EH (cell line): ENCODE measurements at regions not wholly inside any gene's neighbourhood (a gene's known extent, or its start where the extent isn't known, plus 50 kb on each side); places are given as distances from the start of the nearest gene placed in this dataset.
"Not testable (repeated sequence)": the region's sequence is repeated elsewhere in the genome, so short reads cannot be mapped to it uniquely, and the experiment has no call there.

ENCODE experiments used
- DNase-seq: peaks from one replicate; pipeline ENCODE4 v3.0.0-alpha.2; 2015; ENCODE audit warnings: low read depth

DNA sequence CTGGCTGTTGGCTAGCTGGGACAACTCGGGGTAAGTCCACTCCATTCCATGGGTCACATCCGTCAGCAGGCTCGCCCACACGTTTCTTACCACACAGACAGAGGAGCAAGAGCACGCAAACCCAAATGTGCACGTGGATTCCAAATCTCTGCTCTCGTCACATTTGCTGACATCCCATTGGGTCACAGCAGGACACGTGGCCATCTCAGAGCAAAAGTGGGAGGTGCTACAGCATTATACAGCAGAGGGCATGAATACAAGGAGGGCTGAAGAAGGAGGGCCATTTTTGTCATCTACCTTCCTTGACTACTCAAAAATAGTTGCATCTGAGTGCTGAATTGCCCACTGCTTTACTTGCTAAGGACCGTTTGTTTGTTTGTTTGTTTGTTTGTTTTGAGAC lies 84.7 kb downstream of the RBBP6 start:
- no peak for DNase-seq

DNA sequence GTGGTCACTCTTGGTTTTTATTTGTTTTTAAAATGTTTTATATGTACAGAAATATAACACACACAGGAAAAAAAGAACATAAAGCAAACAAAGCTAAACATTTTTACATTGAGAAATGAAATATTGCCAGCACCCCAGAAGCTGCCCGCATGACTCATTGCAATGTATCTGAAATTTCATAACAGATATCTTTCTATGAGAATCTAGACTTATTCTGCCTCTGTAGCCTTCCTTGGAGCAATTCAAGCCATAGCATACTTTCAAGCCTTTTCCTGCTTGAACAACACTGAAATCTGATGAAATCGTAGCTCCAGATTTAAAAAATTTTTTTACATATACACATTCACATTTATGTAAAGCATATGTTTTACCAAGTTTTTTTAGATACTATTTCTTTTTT lies 86.9 kb downstream of the RBBP6 start:
- DNase-seq, result peak; percentile 21

- DNase-seq, result no peak
Observed at GRCh38 chr16:24634919-24635318, 94.5 kb upstream of the TNRC6A start.

- peak; percentile 96 for DNase-seq
Observed at GRCh38 chr16:24635900-24636610, 93.4 kb upstream of the TNRC6A start.

GRCh38 chr16:24639769-24640168 lies 89.7 kb upstream of the TNRC6A start:
- DNase-seq, result no peak

DNA sequence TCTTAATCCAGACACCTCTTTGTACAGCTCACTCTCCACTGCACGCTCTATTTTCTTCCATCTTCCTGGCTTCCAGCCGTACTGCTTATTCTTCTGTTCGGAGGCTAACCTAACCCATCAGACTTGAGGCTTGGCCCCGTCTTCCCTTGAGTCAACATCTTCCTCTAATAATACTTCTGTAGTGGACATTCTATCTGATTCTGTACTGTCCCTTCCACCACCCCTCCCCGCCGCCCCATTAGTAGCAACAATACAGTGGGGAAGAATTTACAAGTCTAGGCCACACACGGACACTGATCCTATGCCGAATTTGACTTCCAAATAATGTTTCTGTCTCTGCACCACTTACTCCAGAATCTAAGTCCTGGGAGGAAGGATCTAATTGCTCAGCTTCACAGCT lies 86.0 kb upstream of the TNRC6A start:
- no peak for DNase-seq

DNA sequence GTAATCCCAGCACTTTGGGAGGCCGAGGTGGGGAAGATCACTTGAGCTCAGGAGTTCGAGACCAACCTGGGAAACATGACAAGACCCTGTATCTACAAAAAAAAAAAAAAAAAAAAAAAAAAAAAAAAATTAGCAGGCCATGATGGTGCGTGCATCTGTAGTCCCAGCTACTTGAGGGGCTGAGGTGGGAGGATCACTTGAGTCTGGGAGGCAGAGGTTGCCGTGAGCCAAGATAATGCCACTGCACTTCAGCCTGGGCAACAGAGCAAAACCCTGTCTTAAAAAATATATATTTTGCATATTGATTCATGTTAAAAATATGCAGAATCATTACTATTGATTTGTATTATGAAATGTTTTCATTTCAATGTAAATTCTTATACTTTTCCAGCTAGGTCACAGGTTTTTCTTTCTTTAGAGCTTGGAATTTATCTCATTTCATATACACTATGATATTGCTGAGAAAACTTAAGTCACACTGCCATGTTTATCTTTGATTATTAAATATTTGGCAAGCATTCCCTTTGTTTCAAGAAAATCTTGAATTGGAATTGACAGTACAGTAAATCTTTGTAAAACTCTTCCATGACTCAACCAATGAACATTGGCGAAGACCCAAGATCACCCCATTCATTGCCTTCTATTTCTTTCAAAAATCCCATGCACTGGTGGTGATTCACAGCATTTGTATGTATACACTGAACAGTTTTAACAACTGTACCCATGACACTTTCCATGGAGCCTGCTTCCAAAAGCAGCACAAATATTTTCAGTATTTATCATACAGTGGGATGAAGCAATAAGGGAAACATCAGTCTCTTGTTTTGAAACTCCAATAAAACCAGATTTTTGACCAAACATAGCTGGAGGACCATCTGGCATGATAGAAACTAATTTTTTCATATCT lies 83.5 kb upstream of the TNRC6A start:
- DNase-seq, result peak; percentile 100

DNA sequence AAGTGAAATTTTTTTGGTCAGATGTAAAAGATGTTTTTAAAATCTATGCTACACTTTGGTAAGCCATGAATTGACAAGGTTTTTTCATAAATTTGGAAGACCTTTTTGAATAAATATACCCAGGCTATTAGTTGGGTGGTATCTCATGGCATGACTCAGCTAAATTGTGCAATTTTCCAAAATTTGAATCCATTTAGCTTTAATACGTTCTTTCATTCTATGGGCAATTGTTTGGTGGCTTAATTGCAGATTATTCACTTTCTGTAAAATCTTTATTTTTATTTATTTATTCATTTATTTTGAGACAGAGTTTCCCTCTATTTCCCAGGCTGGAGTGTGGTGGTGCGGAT lies 82.8 kb upstream of the TNRC6A start:
- no peak for DNase-seq

DNA sequence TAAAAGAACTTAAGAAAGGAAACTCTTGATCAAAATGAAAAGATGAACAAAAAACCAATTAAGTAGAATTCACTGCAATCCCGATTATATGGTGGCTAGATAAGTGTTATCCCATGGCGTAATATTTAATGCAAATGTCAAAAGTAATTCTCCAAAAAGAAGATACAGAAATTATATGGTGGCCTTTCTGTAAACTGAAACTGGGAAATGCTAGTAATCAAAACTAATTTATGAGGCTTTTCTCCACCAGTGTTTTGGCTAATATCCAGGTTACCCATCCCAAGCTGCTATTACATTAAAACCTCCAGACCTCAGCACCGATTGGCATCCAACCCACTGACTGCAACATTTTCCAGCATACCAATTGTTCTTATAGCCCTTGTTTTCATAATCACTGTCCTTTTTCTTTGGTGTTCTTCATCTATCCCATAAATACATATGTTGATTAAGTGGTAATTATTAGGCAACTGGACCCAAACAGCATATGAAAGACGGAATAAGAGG lies 77.2 kb upstream of the TNRC6A start:
- peak; percentile 31 for DNase-seq

DNA sequence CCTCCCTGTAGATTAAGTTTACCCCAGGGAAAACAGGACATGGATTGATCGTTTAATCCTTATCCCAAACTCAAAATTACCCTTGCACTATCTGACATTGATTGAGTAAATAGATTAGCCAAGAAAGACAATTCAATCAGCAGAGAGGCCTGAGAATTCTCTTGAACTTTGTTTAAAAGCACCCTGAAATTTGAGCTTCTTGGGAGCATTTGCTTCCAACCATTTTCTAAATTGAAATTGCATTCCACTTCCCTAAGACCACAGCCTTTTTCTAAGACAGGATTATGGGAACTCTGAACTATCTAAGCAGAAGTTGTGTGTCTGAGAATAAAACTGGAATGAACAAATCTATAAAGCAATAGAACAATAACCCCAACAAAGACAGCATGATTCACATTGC lies 76.6 kb upstream of the TNRC6A start:
- peak; percentile 43 for DNase-seq

GRCh38 chr16:24653725-24654124 lies 75.7 kb upstream of the TNRC6A start:
- no peak for DNase-seq

DNA sequence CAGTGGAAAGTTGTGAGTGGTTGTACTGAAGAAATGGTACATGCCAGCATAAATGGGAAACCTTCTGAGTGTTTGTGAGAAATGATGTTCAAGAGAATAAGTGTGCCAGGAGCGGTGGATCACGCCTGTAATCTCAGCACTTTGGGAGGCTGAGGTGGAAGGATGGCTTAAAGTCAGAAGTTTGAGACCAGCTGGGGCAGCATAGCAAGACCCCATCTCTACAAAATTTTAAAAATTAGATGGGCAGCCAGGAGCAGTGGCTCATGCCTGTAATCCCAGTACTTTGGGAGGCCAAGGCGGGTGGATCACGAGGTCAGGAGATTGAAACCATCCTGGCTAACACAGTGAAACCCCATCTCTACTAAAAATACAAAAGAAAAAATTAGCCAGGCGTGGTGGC lies 63.5 kb upstream of the TNRC6A start:
- DNase-seq, result not testable (repeated sequence)

GRCh38 chr16:24667244-24667764 lies 62.1 kb upstream of the TNRC6A start:
- peak; percentile 7 for DNase-seq

- DNase-seq, result peak; percentile 89
Observed at GRCh38 chr16:24668481-24669061, 60.9 kb upstream of the TNRC6A start.

DNA sequence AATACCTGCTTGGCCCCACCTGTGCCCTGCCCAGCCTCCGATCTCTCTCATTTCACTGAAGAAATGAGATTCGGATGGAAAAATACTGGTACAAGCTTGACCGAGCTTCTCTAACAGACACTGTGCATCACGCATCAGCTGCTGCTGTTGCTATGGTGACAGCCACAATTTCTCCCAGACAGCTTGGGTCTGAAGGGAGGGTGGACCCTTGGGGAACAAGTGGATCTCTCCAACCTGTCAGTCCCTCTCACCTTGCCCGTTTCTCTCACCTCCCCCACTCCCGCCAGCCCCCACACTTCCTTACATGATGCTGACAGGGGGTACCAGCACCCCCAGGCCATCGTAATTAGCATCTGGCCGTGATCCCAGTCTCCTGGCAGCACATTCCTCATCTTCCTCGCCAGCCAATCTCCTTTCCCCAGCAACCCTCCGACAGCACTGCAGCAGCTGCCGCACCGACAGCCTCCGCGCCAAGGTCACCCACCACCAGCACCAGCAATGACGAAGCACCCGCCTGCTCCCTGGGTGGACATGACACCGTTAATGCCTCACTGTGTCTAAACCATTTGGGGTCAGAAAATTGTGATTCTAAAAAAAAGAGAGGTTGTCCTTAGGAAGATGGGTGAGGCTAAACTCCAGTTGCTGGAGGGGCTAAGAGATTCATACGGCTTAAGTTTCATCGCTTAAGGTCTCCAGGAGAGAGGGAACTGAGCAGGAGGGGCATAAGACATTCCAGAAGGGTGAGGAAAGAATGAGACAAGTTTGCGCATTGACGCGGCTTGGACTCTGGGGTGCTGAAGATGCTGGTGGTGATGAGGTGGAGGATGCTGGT lies 58.6 kb upstream of the TNRC6A start:
- peak; percentile 93 for DNase-seq

GRCh38 chr16:24671455-24671954 lies 57.9 kb upstream of the TNRC6A start:
- DNase-seq, result no peak

DNA sequence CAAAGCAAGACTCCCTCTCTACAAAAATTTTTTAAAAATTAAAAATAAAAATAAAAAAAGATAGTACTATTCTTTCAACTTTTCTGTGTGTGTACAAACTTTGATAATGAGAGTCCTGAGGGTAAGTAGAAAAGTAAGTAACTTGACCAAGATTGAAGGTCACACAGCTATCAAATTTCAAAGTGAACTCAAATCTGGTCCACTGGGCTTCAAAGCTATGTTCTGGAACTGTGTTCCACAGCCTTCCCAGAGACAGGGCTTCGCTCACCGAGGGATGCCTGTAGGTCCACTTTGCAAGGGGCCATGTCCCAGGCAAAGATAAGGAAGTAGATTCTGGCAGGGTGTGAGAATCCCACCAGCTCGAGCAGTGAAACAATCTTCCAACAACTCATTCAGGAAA lies 56.3 kb upstream of the TNRC6A start:
- no peak for DNase-seq

DNA sequence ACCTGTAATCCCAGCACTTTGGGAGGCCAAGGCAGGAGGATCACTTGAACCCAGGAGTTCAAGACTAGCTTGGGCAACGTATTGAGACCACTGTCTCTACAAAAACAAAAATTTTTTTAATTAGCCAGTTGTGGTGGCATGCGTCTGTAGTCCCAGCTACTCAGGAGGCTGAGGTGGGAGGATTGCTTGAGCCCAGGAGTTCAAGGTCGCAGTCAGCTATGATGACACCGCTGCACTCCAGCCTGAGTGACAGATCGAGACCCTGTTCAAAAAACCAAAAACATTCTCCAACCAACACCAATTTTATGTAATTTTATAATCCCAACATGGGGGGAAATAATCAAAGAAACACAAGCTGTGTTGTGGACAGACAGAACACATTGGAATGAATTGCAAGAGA lies 54.6 kb upstream of the TNRC6A start:
- DNase-seq, result no peak

DNA sequence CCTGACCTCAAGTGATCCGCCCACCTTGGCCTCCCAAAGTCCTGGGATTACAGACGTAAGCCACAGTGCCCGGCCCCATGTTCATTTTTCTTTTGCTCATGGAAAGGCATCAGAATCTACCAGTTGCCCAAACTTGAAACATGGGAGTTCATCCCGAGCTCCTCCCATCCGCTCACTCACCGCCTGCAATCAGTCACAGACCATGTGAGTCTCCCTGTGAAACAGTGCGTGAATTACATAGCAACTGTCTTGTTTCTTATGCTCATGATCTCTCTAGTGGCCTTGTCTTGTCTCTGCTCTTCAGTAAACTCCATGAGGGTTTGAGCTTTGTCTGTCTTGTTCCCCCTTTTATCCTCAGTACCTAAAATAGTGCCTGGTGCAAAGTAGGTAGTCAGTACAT lies 52.1 kb upstream of the TNRC6A start:
- DNase-seq, result no peak
